ENCODE measurements at regions not wholly inside any gene's neighbourhood (a gene's known extent, or its start where the extent isn't known, plus 50 kb on each side); places are given as distances from the start of the nearest gene placed in this dataset.

- Histone ChIP-seq H3K9ac (ENCODE audit: insufficient read depth, low read length) (no peak overlapping the region), H3K9me3 (ENCODE audit: control insufficient read depth, insufficient read depth, low read depth, low read length) (no peaks in the 10 kb centered on the region), H3K4me1 (ENCODE audit: control insufficient read depth, extremely low read depth, insufficient read depth, low read length) (no peaks in the 10 kb centered on the region), H3K4me2 (ENCODE audit: extremely low read depth, insufficient read depth, low read length) (no peak overlapping the region), H3K79me2 (ENCODE audit: control insufficient read depth, insufficient read depth, low read length) (no peaks in the 10 kb centered on the region), H2AFZ (ENCODE audit: low read length) (no peak overlapping the region), H4K20me1 (ENCODE audit: control insufficient read depth, extremely low read depth, insufficient read depth, low read length) (no peaks in the 10 kb centered on the region), H3K4me3 (replicated peaks in 1 of 4; ENCODE audit: control extremely low read depth in 1 of 4, insufficient read depth in 1 of 4, low read depth in 3 of 4, low read length in 4 of 4) (no peak overlapping the region), H3K27me3 (ENCODE audit: control insufficient read depth, insufficient read depth, low read length) (peaks cover 14% of the 10 kb centered on the region), H3K36me3 (ENCODE audit: control insufficient read depth, insufficient read depth, low read length) (no peaks in the 10 kb centered on the region), H3K27ac (ENCODE audit: insufficient read depth, low read length) (no peak overlapping the region)
- DNase-seq (ENCODE audit: low read depth in 2 of 2): no peak
- TF ChIP-seq CTCF (conservative IDR thresholded peaks at IDR 0.05 in 1 of 2, IDR thresholded peaks at IDR 0.05 in 1 of 2; ENCODE audit: low read depth in 1 of 2, low read length in 2 of 2): no peak
- TF ChIP-seq EZH2 (IDR thresholded peaks at IDR 0.05; ENCODE audit: low read length, missing control alignments): no peak
Observed at GRCh38 chr15:31480356-31481025, 153.9 kb downstream of the KLF13 start.

GRCh38 chr15:31481142-31481541 lies 154.5 kb downstream of the KLF13 start:
- TF ChIP-seq CTCF (conservative IDR thresholded peaks at IDR 0.05 in 1 of 2, IDR thresholded peaks at IDR 0.05 in 1 of 2; ENCODE audit: low read depth in 1 of 2, low read length in 2 of 2) (no peak), EZH2 (IDR thresholded peaks at IDR 0.05; ENCODE audit: low read length, missing control alignments) (no peak)
- Histone ChIP-seq H3K4me1 (ENCODE audit: control insufficient read depth, extremely low read depth, insufficient read depth, low read length) (no peaks in the 10 kb centered on the region), H3K27ac (ENCODE audit: insufficient read depth, low read length) (no peak overlapping the region), H3K79me2 (ENCODE audit: control insufficient read depth, insufficient read depth, low read length) (no peaks in the 10 kb centered on the region), H3K9me3 (ENCODE audit: control insufficient read depth, insufficient read depth, low read depth, low read length) (no peaks in the 10 kb centered on the region), H3K4me3 (replicated peaks in 1 of 4; ENCODE audit: control extremely low read depth in 1 of 4, insufficient read depth in 1 of 4, low read depth in 3 of 4, low read length in 4 of 4) (no peak overlapping the region), H2AFZ (ENCODE audit: low read length) (no peak overlapping the region), H3K27me3 (ENCODE audit: control insufficient read depth, insufficient read depth, low read length) (peaks cover 14% of the 10 kb centered on the region), H4K20me1 (ENCODE audit: control insufficient read depth, extremely low read depth, insufficient read depth, low read length) (no peaks in the 10 kb centered on the region), H3K9ac (ENCODE audit: insufficient read depth, low read length) (no peak overlapping the region), H3K36me3 (ENCODE audit: control insufficient read depth, insufficient read depth, low read length) (no peaks in the 10 kb centered on the region), H3K4me2 (ENCODE audit: extremely low read depth, insufficient read depth, low read length) (no peak overlapping the region)
- DNase-seq (ENCODE audit: low read depth in 2 of 2): no peak

DNA sequence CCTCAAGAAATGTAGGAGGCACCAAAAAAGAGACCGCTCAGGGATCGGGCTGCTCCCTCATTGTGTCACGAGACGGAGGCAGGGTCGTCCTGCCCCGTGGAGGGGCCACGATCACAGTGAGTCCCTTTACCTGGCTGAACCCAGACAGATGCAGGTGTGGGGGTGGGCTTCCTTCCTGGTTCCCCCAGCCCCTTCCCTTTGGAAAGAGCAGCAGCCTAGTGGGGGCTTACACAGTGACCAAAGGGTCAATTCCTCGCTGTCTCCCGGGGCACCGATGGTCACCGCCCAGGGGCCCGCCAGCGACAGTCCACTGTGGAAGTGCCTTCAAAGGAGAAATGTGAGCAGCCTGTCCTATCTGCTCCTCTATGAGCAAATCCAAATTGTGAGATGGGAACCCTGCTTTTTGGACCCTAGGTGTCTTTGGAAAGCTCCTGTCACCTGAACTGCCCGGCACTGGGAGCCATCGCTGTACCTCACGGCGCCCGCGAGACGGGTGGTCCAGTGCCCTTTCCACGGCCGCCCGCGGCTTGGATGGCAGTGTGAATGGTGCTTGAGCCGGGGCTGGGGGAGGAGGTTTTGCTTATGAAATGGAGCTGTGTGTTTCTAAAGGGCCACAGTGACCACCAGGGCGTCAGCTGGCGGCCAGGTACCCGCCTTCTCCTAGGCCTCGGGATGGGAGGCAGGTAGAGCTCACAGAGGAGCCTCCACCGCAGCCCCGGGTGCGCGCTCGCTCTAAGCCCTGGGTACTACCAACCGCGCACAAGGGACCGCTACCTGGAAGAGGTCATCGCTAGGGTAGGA lies 155.7 kb downstream of the KLF13 start:
- H3K4me3 ChIP-seq (replicated peaks in 1 of 4; ENCODE audit: control extremely low read depth in 1 of 4, insufficient read depth in 1 of 4, low read depth in 3 of 4, low read length in 4 of 4): no peak overlapping the region
- no peaks in the 10 kb centered on the region for H3K4me1 ChIP-seq (ENCODE audit: control insufficient read depth, extremely low read depth, insufficient read depth, low read length)
- no peak overlapping the region for H3K27ac ChIP-seq (ENCODE audit: insufficient read depth, low read length)
- no peaks in the 10 kb centered on the region for H4K20me1 ChIP-seq (ENCODE audit: control insufficient read depth, extremely low read depth, insufficient read depth, low read length)
- no peaks in the 10 kb centered on the region for H3K36me3 ChIP-seq (ENCODE audit: control insufficient read depth, insufficient read depth, low read length)
- H3K27me3 ChIP-seq (ENCODE audit: control insufficient read depth, insufficient read depth, low read length): peaks cover 14% of the 10 kb centered on the region
- no peak overlapping the region for H3K4me2 ChIP-seq (ENCODE audit: extremely low read depth, insufficient read depth, low read length)
- H3K9me3 ChIP-seq (ENCODE audit: control insufficient read depth, insufficient read depth, low read depth, low read length): no peaks in the 10 kb centered on the region
- H2AFZ ChIP-seq (ENCODE audit: low read length): no peak overlapping the region
- TF ChIP-seq EZH2 (IDR thresholded peaks at IDR 0.05; ENCODE audit: low read length, missing control alignments): no peak
- TF ChIP-seq CTCF (conservative IDR thresholded peaks at IDR 0.05 in 1 of 2, IDR thresholded peaks at IDR 0.05 in 1 of 2; ENCODE audit: low read depth in 1 of 2, low read length in 2 of 2): no peak
- H3K79me2 ChIP-seq (ENCODE audit: control insufficient read depth, insufficient read depth, low read length): no peaks in the 10 kb centered on the region
- no peak overlapping the region for H3K9ac ChIP-seq (ENCODE audit: insufficient read depth, low read length)
- no peak for DNase-seq (ENCODE audit: low read depth in 2 of 2)
